Calu3 (cell line): ENCODE measurements at regions not wholly inside any gene's neighbourhood (a gene's known extent, or its start where the extent isn't known, plus 50 kb on each side); places are given as distances from the start of the nearest gene placed in this dataset.

Source experiments
- BruUV-seq: library from RNA; stranded (reverse); fragments of 400-500 nt; replicated peaks from 2 replicates; lab custom pipeline; 2021; lab: Mats Ljungman, UMichigan
- CTCF ChIA-PET: fragments of 300-600 bp; sonication (Branson Sonifier 250); formaldehyde crosslinking; loops from one replicate; lab custom pipeline; 2022; ENCODE audit warnings: antibody characterized with exemption; lab: Charles Lee
- DNase-seq: peaks from one replicate; pipeline ENCODE4 v3.0.0; 2022
- H3K27ac Mint-ChIP-seq: one replicate; pipeline ENCODE4 v1.8.0; 2022; ENCODE audit warnings: mixed read lengths; ENCODE audit not compliant: unreplicated experiment
- H3K27me3 Mint-ChIP-seq: one replicate; pipeline ENCODE4 v1.8.0; 2022; ENCODE audit warnings: mixed read lengths; ENCODE audit not compliant: unreplicated experiment
- H3K36me3 Mint-ChIP-seq: one replicate; pipeline ENCODE4 v1.8.0; 2022; ENCODE audit warnings: mild to moderate bottlenecking, moderate library complexity, mixed read lengths; ENCODE audit not compliant: insufficient read depth, unreplicated experiment
- H3K4me1 Mint-ChIP-seq: one replicate; pipeline ENCODE4 v1.8.0; 2022; ENCODE audit warnings: mild to moderate bottlenecking, low read depth, mixed read lengths; ENCODE audit not compliant: unreplicated experiment
- H3K4me3 Mint-ChIP-seq: one replicate; pipeline ENCODE4 v1.8.0; 2022; ENCODE audit warnings: mild to moderate bottlenecking, low read depth, moderate library complexity, mixed read lengths; ENCODE audit not compliant: unreplicated experiment
- H3K9me3 Mint-ChIP-seq: one replicate; pipeline ENCODE4 v1.8.0; 2022; ENCODE audit warnings: low read depth, mixed read lengths; ENCODE audit not compliant: unreplicated experiment
- CTCF ChIP-seq: fragments of 200-600 bp; IDR thresholded peaks from one replicate; pipeline ENCODE4 v1.8.0; 2022; ENCODE audit warnings: antibody characterized with exemption; ENCODE audit not compliant: unreplicated experiment
- intact Hi-C: fragments of 100-400 bp; cut with micrococcal nuclease; formaldehyde crosslinking; loops from one replicate; pipeline ENCODE4 v1.10.0; 2022; ENCODE audit not compliant: unreplicated experiment

GRCh38 chr4:123705419-123705818 lies 308.8 kb downstream of the SPRY1 start:
- Mint-ChIP-seq H3K9me3 (peaks cover 2% of the 10 kb centered on the region), H3K4me3 (no peak overlapping the region), H3K4me1 (no peaks in the 10 kb centered on the region), H3K36me3 (no peaks in the 10 kb centered on the region), H3K27me3 (no peaks in the 10 kb centered on the region), H3K27ac (no peak overlapping the region)
- no peak for TF ChIP-seq CTCF
- no TSS peak for BruUV-seq
- intact Hi-C loops, result no loop called here
- DNase-seq, result no peak
- CTCF ChIA-PET, result no interaction called here

- intact Hi-C loops, result no loop called here
- peaks cover 2% of the 10 kb centered on the region for H3K9me3 Mint-ChIP-seq
- no TSS peak for BruUV-seq
- no peak overlapping the region for H3K4me3 Mint-ChIP-seq
- no peak for TF ChIP-seq CTCF
- no peaks in the 10 kb centered on the region for H3K4me1 Mint-ChIP-seq
- CTCF ChIA-PET, result no interaction called here
- H3K27me3 Mint-ChIP-seq, result no peaks in the 10 kb centered on the region
- no peaks in the 10 kb centered on the region for H3K36me3 Mint-ChIP-seq
- H3K27ac Mint-ChIP-seq, result no peak overlapping the region
- DNase-seq, result no peak
Measured at GRCh38 chr4:123706973-123707372, 310.4 kb downstream of the SPRY1 start.

- Mint-ChIP-seq H3K36me3 (no peaks in the 10 kb centered on the region), H3K4me1 (no peaks in the 10 kb centered on the region), H3K9me3 (peaks cover 6% of the 10 kb centered on the region), H3K27me3 (no peaks in the 10 kb centered on the region), H3K4me3 (no peak overlapping the region), H3K27ac (no peak overlapping the region)
- intact Hi-C loops, result no loop called here
- CTCF ChIA-PET, result no interaction called here
- no peak for TF ChIP-seq CTCF
- DNase-seq, result no peak
- BruUV-seq, result no TSS peak
Measured at GRCh38 chr4:123708902-123709301, 312.3 kb downstream of the SPRY1 start.

GRCh38 chr4:123709336-123709735 lies 312.7 kb downstream of the SPRY1 start:
- H3K27me3 Mint-ChIP-seq, result no peaks in the 10 kb centered on the region
- H3K9me3 Mint-ChIP-seq, result peaks cover 8% of the 10 kb centered on the region
- CTCF ChIA-PET, result no interaction called here
- H3K36me3 Mint-ChIP-seq, result no peaks in the 10 kb centered on the region
- TF ChIP-seq CTCF, result no peak
- H3K27ac Mint-ChIP-seq, result no peak overlapping the region
- DNase-seq, result no peak
- no TSS peak for BruUV-seq
- no peaks in the 10 kb centered on the region for H3K4me1 Mint-ChIP-seq
- intact Hi-C loops, result no loop called here
- H3K4me3 Mint-ChIP-seq, result no peak overlapping the region

GRCh38 chr4:123731035-123731434 lies 334.4 kb downstream of the SPRY1 start:
- no TSS peak for BruUV-seq
- CTCF ChIA-PET, result no interaction called here
- H3K27ac Mint-ChIP-seq, result no peak overlapping the region
- no peaks in the 10 kb centered on the region for H3K36me3 Mint-ChIP-seq
- H3K4me1 Mint-ChIP-seq, result no peaks in the 10 kb centered on the region
- no peaks in the 10 kb centered on the region for H3K27me3 Mint-ChIP-seq
- H3K9me3 Mint-ChIP-seq, result no peaks in the 10 kb centered on the region
- intact Hi-C loops, result no loop called here
- no peak overlapping the region for H3K4me3 Mint-ChIP-seq
- no peak for DNase-seq
- TF ChIP-seq CTCF, result no peak
